ENCODE measurements at regions not wholly inside any gene's neighbourhood (a gene's known extent, or its start where the extent isn't known, plus 50 kb on each side); places are given as distances from the start of the nearest gene placed in this dataset.

GRCh38 chr2:19547321-19547720 lies 188.9 kb upstream of the OSR1 start:
- no peak for TF ChIP-seq CTCF (IDR thresholded peaks at IDR 0.05; ENCODE audit: low read depth, low read length, poor library complexity, severe bottlenecking)
- no peak for TF ChIP-seq EZH2phosphoT487 (IDR thresholded peaks at IDR 0.05; ENCODE audit: borderline replicate concordance, low read length)

All from DOHH2 (cell line).